GM12892 (cell line): ENCODE measurements at regions not wholly inside any gene's neighbourhood (a gene's known extent, or its start where the extent isn't known, plus 50 kb on each side); places are given as distances from the start of the nearest gene placed in this dataset.

Experiments used
- POLR2A ChIP-seq: IDR thresholded peaks from 2 replicates; pipeline ENCODE4 v1.6.1; 2011; ENCODE audit warnings: low read depth, low read length, control low read depth
- POLR2AphosphoS5 ChIP-seq: IDR thresholded peaks from 2 replicates; pipeline ENCODE4 v1.6.1; 2011; ENCODE audit warnings: low read depth, low read length, control low read depth
- TAF1 ChIP-seq: IDR thresholded peaks from 2 replicates; pipeline ENCODE4 v1.6.1; 2011; ENCODE audit warnings: low read depth, mild to moderate bottlenecking, control low read depth, low read length, borderline replicate concordance

GRCh38 chr1:195085196-195085595 is 1523.0 kb downstream of the KCNT2 start:
- no peak for TF ChIP-seq POLR2A
- TF ChIP-seq POLR2AphosphoS5, result no peak
- TF ChIP-seq TAF1, result no peak
